Immature natural killer cell (primary cell): ENCODE measurements at regions not wholly inside any gene's neighbourhood (a gene's known extent, or its start where the extent isn't known, plus 50 kb on each side); places are given as distances from the start of the nearest gene placed in this dataset.

ENCODE experiments used
- DNase-seq, 3 donors: peaks; one replicate each; pipeline ENCODE4 v3.0.0; 2022; ENCODE audit warnings: mixed read lengths in 1 of 3
- H3K27ac Mint-ChIP-seq, 6 donors: one replicate each; pipeline ENCODE4 v1.8.0; 2020; ENCODE audit warnings: mixed read lengths in 6 of 6, mild to moderate bottlenecking in 5 of 6, inconsistent platforms in 4 of 6, moderate library complexity in 3 of 6
- H3K27me3 Mint-ChIP-seq, 3 donors: one replicate each; pipeline ENCODE4 v1.8.0; 2020 to 2021; ENCODE audit warnings: low read depth in 3 of 3, mild to moderate bottlenecking in 3 of 3, mixed read lengths in 3 of 3, moderate library complexity in 3 of 3, inconsistent platforms in 1 of 3
- H3K36me3 Mint-ChIP-seq, 3 donors: one replicate each; pipeline ENCODE4 v1.8.0; 2020; ENCODE audit warnings: mixed read lengths in 3 of 3, inconsistent platforms in 2 of 3, mild to moderate bottlenecking in 2 of 3
- H3K4me1 Mint-ChIP-seq, 2 donors: one replicate each; pipeline ENCODE4 v1.8.0; 2020; ENCODE audit warnings: inconsistent platforms in 2 of 2, mild to moderate bottlenecking in 2 of 2, mixed read lengths in 2 of 2, moderate library complexity in 1 of 2
- H3K4me3 Mint-ChIP-seq, 5 donors: one replicate each; pipeline ENCODE4 v1.8.0; 2020; ENCODE audit warnings: mild to moderate bottlenecking in 5 of 5, mixed read lengths in 5 of 5, inconsistent platforms in 3 of 5, moderate library complexity in 3 of 5
- H3K9me3 Mint-ChIP-seq, 6 donors: one replicate each; pipeline ENCODE4 v1.8.0; 2020; ENCODE audit warnings: mild to moderate bottlenecking in 6 of 6, mixed read lengths in 6 of 6, inconsistent platforms in 4 of 6, moderate library complexity in 3 of 6

DNA sequence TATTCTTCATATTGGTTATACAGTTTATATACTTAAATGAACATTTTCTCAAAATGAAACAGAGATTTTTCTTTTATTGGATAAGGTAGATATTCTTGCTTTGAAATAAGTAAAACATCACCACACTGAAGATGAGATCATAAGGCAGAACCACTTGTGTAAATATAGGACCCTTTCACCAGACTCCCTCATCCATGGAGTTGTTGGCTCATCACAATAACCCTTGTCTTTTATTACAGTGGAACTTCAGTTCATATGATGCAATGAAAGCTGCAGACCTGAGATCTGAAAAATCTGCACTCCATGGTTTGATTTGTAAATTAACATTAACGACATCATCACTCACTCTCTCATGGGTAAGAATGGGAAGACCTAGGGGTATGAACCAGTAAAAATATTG lies 51.9 kb upstream of the DBX2 start:
- Mint-ChIP-seq H3K36me3 (no peaks in the 10 kb centered on the region), H3K27me3 (peaks cover 0 to 14% (median 2%) of the 10 kb centered on the region in 3 donors), H3K4me1 (no peaks in the 10 kb centered on the region), H3K4me3 (no peak overlapping the region), H3K9me3 (no peaks in the 10 kb centered on the region), H3K27ac (no peak overlapping the region)
- no peak for DNase-seq

DNA sequence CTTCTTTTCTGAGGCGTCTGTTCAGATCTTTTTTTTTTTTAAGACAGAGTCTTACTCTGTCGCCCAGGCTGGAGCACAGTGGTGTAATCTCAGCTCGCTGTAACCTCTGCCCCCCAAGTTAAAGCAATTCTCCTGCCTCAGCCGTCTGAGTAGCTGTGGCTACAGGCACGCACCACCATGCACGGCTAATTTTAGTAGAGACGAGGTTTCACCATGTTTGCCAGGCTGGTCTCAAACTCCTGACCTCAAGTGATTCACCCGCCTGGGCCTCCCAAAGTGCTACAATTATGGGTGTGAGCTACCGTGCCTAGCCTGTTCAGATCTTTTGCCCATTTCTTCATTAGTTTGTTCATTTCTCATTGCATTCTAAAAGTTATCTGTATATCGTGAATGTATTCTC lies 55.1 kb upstream of the DBX2 start:
- no peak for DNase-seq
- Mint-ChIP-seq H3K4me3 (no peak overlapping the region), H3K9me3 (no peaks in the 10 kb centered on the region), H3K27me3 (peaks cover 0 to 13% (median 2%) of the 10 kb centered on the region in 3 donors), H3K36me3 (no peaks in the 10 kb centered on the region), H3K27ac (no peak overlapping the region), H3K4me1 (no peaks in the 10 kb centered on the region)

DNA sequence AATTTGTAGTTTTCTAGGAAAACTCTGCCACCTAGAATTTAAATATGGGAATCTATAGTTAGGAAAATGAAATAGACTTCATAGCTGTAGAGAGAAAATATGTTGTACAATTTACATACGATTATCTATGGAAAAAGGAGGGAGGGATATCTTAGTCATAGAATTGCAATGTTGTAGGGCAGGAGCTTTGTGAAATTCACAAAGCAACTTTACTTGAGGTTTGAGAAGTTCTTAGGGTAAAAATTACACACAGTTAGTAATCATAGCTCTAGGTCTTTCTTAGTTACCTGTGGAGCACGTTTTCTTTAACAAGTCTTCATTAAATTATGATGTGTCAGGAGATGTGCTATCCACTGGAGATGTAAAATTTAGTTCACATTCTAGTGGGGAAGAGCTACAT lies 61.4 kb upstream of the DBX2 start:
- H3K27ac Mint-ChIP-seq: no peak overlapping the region
- H3K36me3 Mint-ChIP-seq: no peaks in the 10 kb centered on the region
- H3K4me3 Mint-ChIP-seq: no peak overlapping the region
- no peaks in the 10 kb centered on the region for H3K9me3 Mint-ChIP-seq
- no peak for DNase-seq
- no peaks in the 10 kb centered on the region for H3K4me1 Mint-ChIP-seq
- H3K27me3 Mint-ChIP-seq: peaks cover 0 to 12% (median 0%) of the 10 kb centered on the region in 3 donors

DNA sequence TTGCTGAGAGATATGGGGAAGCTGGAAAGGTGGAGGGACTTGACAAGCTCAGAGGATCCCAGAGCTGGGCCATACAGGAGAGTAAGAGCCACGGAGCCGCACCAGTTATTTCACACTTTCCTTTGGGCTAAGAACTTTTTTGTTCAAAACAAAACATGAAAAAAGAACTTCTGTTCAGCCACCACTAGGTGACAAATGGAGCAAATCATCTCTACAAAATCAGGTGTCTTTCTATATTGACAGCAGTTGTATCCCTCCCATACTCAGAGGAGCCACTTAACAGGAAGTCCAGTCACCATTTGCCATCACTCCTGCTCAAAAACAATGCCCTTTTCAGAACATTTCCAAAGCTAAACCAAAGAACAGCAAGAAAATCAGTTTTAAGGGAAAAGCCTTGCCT lies 70.3 kb upstream of the DBX2 start:
- Mint-ChIP-seq H3K36me3 (no peaks in the 10 kb centered on the region), H3K4me1 (no peaks in the 10 kb centered on the region), H3K27ac (no peak overlapping the region), H3K9me3 (no peaks in the 10 kb centered on the region), H3K27me3 (peaks cover 0 to 6% (median 1%) of the 10 kb centered on the region in 3 donors), H3K4me3 (no peak overlapping the region)
- DNase-seq: no peak

DNA sequence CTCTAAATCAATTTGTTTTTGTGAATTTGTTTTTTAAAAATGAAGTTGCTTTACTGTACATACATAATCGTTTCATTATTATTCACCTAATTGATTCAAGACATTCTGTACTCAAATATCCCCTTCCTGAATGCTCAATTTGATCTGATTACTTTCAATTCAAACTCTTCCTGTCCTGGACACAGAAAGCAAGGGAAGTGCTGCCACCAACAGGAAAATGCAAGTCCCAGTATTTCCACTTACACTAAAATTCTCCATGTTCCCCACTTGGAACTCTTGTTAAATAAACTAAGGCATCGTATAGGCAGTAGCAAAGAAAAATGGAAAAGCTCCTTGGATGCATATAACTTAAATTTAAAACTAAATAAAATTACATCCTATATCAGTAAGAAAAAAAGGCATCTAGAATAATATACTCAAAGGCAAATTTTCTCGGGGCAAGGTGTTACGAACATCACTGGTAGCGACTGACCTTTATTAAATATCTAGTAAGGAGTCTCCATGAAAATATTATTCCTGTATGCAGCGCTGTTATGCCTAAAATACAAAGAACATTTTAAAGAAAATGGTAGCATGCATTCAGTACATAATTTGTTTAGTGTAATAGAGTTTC lies 72.0 kb upstream of the DBX2 start:
- Mint-ChIP-seq H3K27me3 (peaks cover 0 to 6% (median 1%) of the 10 kb centered on the region in 3 donors), H3K4me1 (no peaks in the 10 kb centered on the region), H3K36me3 (no peaks in the 10 kb centered on the region), H3K27ac (no peak overlapping the region), H3K9me3 (no peaks in the 10 kb centered on the region), H3K4me3 (no peak overlapping the region)
- DNase-seq: no peak

DNA sequence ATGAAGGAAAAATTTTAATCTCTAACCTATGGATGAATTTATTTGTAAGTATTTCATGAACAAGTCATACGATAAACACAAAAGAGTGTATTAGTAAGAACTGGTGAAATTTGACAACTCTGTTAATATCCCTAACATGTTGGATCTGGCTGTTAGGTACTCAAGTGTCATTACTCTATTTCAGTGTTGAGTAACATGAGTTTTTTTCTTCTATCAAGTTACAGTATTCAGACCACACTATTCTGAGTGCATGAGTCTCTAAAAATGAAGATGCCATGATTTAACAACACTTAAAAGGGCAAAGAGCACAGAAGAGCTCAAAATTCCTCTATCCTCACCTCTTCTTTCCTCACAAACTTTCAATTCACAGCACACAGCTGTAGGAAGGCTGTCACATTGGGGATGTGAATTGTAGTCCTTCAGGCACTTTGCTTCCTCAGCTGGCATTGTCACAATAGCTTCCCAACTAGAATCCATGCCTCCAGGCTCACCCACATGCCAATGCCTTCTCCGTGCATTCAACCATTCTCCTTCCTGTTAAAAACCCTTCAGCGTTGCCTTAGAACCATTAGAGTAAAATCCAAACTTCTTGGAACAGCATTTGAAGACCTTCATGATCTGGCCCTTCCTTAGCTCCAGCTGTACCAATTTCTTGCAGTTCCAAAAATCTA lies 73.7 kb upstream of the DBX2 start:
- no peak for DNase-seq
- no peak overlapping the region for H3K27ac Mint-ChIP-seq
- no peaks in the 10 kb centered on the region for H3K4me1 Mint-ChIP-seq
- H3K27me3 Mint-ChIP-seq: peaks cover 0 to 6% (median 1%) of the 10 kb centered on the region in 3 donors
- H3K9me3 Mint-ChIP-seq: no peaks in the 10 kb centered on the region
- H3K36me3 Mint-ChIP-seq: no peaks in the 10 kb centered on the region
- H3K4me3 Mint-ChIP-seq: no peak overlapping the region

DNA sequence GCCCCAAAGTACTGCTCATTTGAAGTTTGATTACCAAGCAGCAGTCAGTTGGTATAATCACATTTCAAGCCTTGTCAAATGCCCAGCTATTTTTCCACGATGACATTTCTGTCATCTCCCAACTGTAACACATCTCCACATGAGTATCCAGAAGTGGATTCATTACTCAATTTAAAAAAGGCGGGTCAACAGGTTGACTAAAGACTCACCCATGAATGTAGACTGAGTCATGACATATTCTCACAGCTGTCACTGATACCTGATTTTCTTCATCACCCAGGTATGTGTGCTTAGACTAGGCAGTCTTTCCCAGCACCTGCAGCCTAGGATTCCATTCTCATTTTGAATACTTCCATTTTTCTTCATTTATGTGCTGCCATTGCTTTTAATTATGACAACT lies 75.1 kb upstream of the DBX2 start:
- Mint-ChIP-seq H3K4me1 (no peaks in the 10 kb centered on the region), H3K4me3 (no peak overlapping the region), H3K27me3 (peaks cover 0 to 4% (median 1%) of the 10 kb centered on the region in 3 donors)

DNA sequence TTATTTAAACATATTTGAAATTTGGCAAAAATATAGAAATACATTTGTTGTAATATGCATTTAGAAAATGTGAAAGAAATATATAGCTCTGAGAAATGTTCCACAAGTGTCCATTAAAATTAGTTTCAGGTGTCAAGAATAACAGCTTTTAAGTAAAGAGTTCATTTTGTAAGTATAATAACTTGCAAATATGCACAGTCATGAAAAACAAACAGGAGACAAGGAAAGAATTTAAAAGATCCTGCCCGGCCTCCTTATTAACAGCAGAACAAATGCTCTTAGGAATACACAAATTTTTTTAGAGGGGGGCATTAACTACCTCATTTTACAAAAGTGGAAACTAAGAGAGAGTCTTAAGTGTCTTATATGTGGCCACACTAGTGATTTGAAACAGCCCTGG lies 77.7 kb upstream of the DBX2 start:
- Mint-ChIP-seq H3K4me1 (no peaks in the 10 kb centered on the region), H3K4me3 (no peak overlapping the region), H3K9me3 (no peaks in the 10 kb centered on the region), H3K27ac (no peak overlapping the region), H3K36me3 (no peaks in the 10 kb centered on the region), H3K27me3 (peaks cover 0 to 5% (median 1%) of the 10 kb centered on the region in 3 donors)
- DNase-seq: no peak

More for the DNA sequence above, 75.1 kb upstream of the DBX2 start:
- Mint-ChIP-seq H3K9me3 (no peaks in the 10 kb centered on the region), H3K36me3 (no peaks in the 10 kb centered on the region), H3K27ac (no peak overlapping the region)
- DNase-seq: no peak

DNA sequence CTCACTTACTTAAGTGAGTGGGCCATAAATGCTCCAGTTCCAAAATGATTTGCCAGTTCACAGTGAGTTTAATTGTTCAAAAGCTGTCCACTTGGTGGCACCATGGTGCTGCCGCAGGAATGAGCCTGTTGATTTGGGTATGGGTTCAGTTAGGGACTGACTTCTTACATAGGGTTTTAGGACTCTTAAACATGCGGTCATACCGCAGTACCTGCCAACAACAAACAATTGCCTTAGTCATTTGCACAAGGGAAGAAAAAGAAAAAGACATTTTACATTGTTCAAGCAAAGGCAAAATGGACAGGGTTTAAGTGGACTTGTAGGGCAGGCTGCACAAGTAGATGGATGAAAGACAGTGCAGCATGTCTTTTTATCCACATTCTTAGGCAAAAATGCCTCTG lies 80.0 kb upstream of the DBX2 start:
- peak in 2 of 3 donors; percentile 11 to 12 for DNase-seq
- Mint-ChIP-seq H3K4me1 (no peaks in the 10 kb centered on the region), H3K27me3 (peaks cover 0 to 11% (median 5%) of the 10 kb centered on the region in 3 donors), H3K36me3 (no peaks in the 10 kb centered on the region), H3K27ac (no peak overlapping the region), H3K9me3 (no peaks in the 10 kb centered on the region), H3K4me3 (no peak overlapping the region)

DNA sequence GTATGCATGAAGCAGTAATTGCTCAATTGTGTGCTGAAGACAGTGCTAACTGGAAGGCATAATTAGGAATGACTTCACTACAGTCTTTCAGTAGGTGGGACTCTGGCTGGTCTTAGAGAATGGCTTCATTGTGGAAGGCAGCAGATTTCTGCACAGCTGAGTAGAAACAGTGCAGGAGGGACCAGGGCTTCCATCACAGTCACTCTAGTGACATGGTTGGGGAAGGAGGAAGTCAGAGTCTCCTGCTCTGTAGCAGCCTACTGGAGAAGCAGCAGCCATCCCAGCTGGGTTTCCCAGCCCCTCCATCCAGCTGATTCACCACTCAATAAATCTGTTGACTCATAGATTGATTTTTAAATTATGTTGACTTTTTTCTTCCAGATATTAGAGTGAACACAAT lies 80.6 kb upstream of the DBX2 start:
- Mint-ChIP-seq H3K27me3 (peaks cover 0 to 11% (median 5%) of the 10 kb centered on the region in 3 donors), H3K4me3 (no peak overlapping the region), H3K4me1 (no peaks in the 10 kb centered on the region), H3K27ac (no peak overlapping the region), H3K36me3 (no peaks in the 10 kb centered on the region), H3K9me3 (no peaks in the 10 kb centered on the region)
- no peak for DNase-seq

DNA sequence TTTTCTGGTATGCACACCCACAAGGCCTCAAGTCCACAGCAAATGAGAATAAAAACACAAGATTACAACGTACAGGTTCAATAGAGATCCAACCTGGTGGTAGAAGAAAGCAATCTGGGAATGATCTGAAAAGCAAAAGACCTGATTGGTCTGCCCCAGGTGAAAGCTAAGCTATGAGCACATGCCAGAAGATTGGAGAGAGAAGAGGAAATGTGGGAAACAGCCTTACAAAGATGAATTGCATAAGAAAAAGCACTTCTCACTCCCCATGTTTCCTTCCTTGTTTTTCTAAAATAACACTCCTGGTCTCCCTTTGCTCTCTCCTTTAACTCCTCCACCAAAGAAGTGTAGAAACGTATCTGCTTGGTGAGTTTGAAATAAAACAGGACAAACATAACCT lies 77.3 kb upstream of the ANO6 start:
- Mint-ChIP-seq H3K9me3 (peaks cover 0 to 2% (median 0%) of the 10 kb centered on the region in 6 donors), H3K36me3 (peaks cover 0 to 4% (median 0%) of the 10 kb centered on the region in 3 donors), H3K27me3 (peaks cover 2 to 21% (median 4%) of the 10 kb centered on the region in 3 donors), H3K27ac (no peak overlapping the region), H3K4me1 (no peaks in the 10 kb centered on the region), H3K4me3 (no peak overlapping the region)
- no peak for DNase-seq

DNA sequence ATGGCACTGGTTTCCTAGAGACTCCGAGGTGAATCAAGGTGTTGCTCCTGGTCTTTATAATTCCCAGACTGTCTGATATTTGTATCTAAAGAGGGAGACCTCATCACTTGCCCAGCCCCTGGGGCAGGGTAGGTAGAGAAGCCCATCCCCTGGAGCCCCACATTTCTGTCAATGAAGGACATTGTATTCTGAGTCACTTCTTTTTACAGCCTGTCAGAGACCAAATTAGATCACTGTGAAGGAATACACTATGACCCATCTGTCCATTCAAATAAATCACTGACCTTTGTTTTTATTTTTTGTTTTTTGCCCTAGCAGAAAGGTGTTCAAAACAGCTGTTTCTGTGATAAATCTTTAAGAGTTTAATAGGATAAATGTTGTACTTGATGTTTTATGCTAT lies 67.9 kb upstream of the ANO6 start:
- Mint-ChIP-seq H3K9me3 (peaks cover 16 to 33% (median 20%) of the 10 kb centered on the region in 6 donors), H3K27ac (no peak overlapping the region), H3K36me3 (peaks cover 3 to 7% (median 5%) of the 10 kb centered on the region in 3 donors), H3K4me3 (no peak overlapping the region), H3K27me3 (peaks cover 5 to 20% (median 6%) of the 10 kb centered on the region in 3 donors), H3K4me1 (no peaks in the 10 kb centered on the region)
- no peak for DNase-seq

DNA sequence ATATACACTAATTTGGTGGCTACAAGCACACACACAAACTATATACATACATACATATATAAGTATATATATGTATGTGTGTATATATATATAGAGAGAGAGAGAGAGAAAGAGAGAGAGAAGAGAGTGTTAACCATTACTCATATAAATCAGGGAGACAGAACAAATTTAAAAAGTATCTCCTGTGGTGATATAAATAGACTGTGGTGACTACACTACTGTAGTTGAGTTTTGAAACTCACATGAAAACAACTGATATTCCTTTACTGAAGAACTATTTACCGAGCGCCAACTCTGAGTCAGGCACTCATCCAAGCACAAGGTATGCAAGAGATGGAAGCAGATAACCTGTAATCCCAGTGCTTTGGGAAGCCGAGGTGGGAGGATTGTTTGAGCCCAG lies 67.3 kb upstream of the ANO6 start:
- Mint-ChIP-seq H3K27ac (no peak overlapping the region), H3K9me3 (peaks cover 16 to 33% (median 20%) of the 10 kb centered on the region in 6 donors), H3K36me3 (peaks cover 3 to 7% (median 5%) of the 10 kb centered on the region in 3 donors)

DNA sequence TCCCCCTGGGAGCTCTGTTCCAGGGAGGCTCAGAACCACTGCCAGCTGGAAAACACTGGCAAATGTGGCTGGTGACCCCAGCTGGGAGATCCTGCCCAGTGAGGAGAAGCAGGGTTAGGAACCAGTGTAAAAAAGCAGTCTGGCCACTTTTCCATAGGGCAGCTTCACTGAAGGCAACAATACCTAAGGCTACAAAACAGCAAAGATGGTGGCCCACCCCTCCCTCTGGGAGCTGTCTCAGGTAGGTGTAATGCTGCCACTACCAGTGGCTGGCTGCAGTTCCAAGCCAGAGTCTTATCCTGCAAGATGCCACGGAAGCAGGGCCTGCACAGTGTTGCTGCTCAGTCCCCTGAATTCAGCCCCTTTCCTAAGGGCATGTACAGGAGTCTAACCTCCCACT lies 50.6 kb upstream of the ANO6 start:
- H3K9me3 Mint-ChIP-seq: peaks cover 3 to 35% (median 23%) of the 10 kb centered on the region in 6 donors
- no peak for DNase-seq
- no peak overlapping the region for H3K27ac Mint-ChIP-seq
- no peak overlapping the region for H3K4me3 Mint-ChIP-seq
- peaks cover 3 to 16% (median 11%) of the 10 kb centered on the region in 3 donors for H3K27me3 Mint-ChIP-seq
- H3K36me3 Mint-ChIP-seq: peaks cover 0 to 9% (median 0%) of the 10 kb centered on the region in 3 donors
- no peaks in the 10 kb centered on the region for H3K4me1 Mint-ChIP-seq

More for the DNA sequence above, 67.3 kb upstream of the ANO6 start:
- DNase-seq: no peak
- Mint-ChIP-seq H3K4me1 (no peaks in the 10 kb centered on the region), H3K4me3 (no peak overlapping the region), H3K27me3 (peaks cover 5 to 20% (median 6%) of the 10 kb centered on the region in 3 donors)
